ENCODE measurements at regions not wholly inside any gene's neighbourhood (a gene's known extent, or its start where the extent isn't known, plus 50 kb on each side); places are given as distances from the start of the nearest gene placed in this dataset.

GRCh38 chr6:97717086-97717485 is 434.1 kb upstream of the MMS22L start:
- Histone ChIP-seq H3K4me3 (no peak overlapping the region), H3K4me1 (no peaks in the 10 kb centered on the region), H3K27ac (no peak overlapping the region), H3K27me3 (no peaks in the 10 kb centered on the region), H3K9me3 (no peaks in the 10 kb centered on the region), H3K36me3 (ENCODE audit: low read depth, missing control alignments) (no peaks in the 10 kb centered on the region)
- intact Hi-C loops (cut with DNase I; ENCODE audit: low total_unique reads) = no loop called here
- no peak for DNase-seq
- 69 to 73% methylated on average over 3 of the region's 3 CpGs for WGBS, 2 donors
- TF ChIP-seq POLR2A (IDR thresholded peaks at IDR 0.05) (no peak), CTCF (IDR thresholded peaks at IDR 0.05) (no peak)

GRCh38 chr6:97726378-97726777 is 443.4 kb upstream of the MMS22L start:
- WGBS, 2 donors = 58 to 61% methylated on average over 2 of the region's 2 CpGs
- H3K9me3 ChIP-seq = no peaks in the 10 kb centered on the region
- no peaks in the 10 kb centered on the region for H3K27me3 ChIP-seq
- no peaks in the 10 kb centered on the region for H3K4me1 ChIP-seq
- no peaks in the 10 kb centered on the region for H3K36me3 ChIP-seq (ENCODE audit: low read depth, missing control alignments)
- no peak overlapping the region for H3K27ac ChIP-seq
- TF ChIP-seq POLR2A (IDR thresholded peaks at IDR 0.05) = no peak
- TF ChIP-seq CTCF (IDR thresholded peaks at IDR 0.05) = no peak
- H3K4me3 ChIP-seq = no peak overlapping the region
- DNase-seq = no peak
- intact Hi-C loops (cut with DNase I; ENCODE audit: low total_unique reads) = no loop called here

- no peak overlapping the region for H3K27ac ChIP-seq
- H3K4me3 ChIP-seq = no peak overlapping the region
- intact Hi-C loops (cut with DNase I; ENCODE audit: low total_unique reads) = no loop called here
- 81 to 84% methylated on average over 3 of the region's 3 CpGs for WGBS, 2 donors
- no peaks in the 10 kb centered on the region for H3K4me1 ChIP-seq
- H3K9me3 ChIP-seq = no peaks in the 10 kb centered on the region
- DNase-seq = no peak
- H3K27me3 ChIP-seq = no peaks in the 10 kb centered on the region
- no peaks in the 10 kb centered on the region for H3K36me3 ChIP-seq (ENCODE audit: low read depth, missing control alignments)
- TF ChIP-seq CTCF (IDR thresholded peaks at IDR 0.05) (no peak), POLR2A (IDR thresholded peaks at IDR 0.05) (no peak)
Measured at GRCh38 chr6:97732045-97732444, 449.0 kb upstream of the MMS22L start.

GRCh38 chr6:97757575-97757974 is 474.6 kb upstream of the MMS22L start:
- no peak for DNase-seq
- Histone ChIP-seq H3K4me1 (no peaks in the 10 kb centered on the region), H3K9me3 (no peaks in the 10 kb centered on the region), H3K36me3 (ENCODE audit: low read depth, missing control alignments) (no peaks in the 10 kb centered on the region), H3K4me3 (no peak overlapping the region), H3K27ac (no peak overlapping the region), H3K27me3 (no peaks in the 10 kb centered on the region)
- TF ChIP-seq POLR2A (IDR thresholded peaks at IDR 0.05) (no peak), CTCF (IDR thresholded peaks at IDR 0.05) (no peak)
- WGBS, 2 donors = 56 to 71% methylated on average over 3 of the region's 3 CpGs
- intact Hi-C loops (cut with DNase I; ENCODE audit: low total_unique reads) = no loop called here

- Histone ChIP-seq H3K27me3 (no peaks in the 10 kb centered on the region), H3K4me1 (no peaks in the 10 kb centered on the region), H3K4me3 (no peak overlapping the region), H3K36me3 (ENCODE audit: low read depth, missing control alignments) (no peaks in the 10 kb centered on the region), H3K9me3 (no peaks in the 10 kb centered on the region), H3K27ac (no peak overlapping the region)
- no peak for DNase-seq
- intact Hi-C loops (cut with DNase I; ENCODE audit: low total_unique reads) = no loop called here
- WGBS, 2 donors = 83% methylated on average over 1 of the region's 1 CpG
- TF ChIP-seq POLR2A (IDR thresholded peaks at IDR 0.05) (no peak), CTCF (IDR thresholded peaks at IDR 0.05) (no peak)
Measured at GRCh38 chr6:97765461-97765860, 482.4 kb upstream of the MMS22L start.

Measured in testis (tissue), 2 donors.